ENCODE measurements at regions not wholly inside any gene's neighbourhood (a gene's known extent, or its start where the extent isn't known, plus 50 kb on each side); places are given as distances from the start of the nearest gene placed in this dataset.

DNA sequence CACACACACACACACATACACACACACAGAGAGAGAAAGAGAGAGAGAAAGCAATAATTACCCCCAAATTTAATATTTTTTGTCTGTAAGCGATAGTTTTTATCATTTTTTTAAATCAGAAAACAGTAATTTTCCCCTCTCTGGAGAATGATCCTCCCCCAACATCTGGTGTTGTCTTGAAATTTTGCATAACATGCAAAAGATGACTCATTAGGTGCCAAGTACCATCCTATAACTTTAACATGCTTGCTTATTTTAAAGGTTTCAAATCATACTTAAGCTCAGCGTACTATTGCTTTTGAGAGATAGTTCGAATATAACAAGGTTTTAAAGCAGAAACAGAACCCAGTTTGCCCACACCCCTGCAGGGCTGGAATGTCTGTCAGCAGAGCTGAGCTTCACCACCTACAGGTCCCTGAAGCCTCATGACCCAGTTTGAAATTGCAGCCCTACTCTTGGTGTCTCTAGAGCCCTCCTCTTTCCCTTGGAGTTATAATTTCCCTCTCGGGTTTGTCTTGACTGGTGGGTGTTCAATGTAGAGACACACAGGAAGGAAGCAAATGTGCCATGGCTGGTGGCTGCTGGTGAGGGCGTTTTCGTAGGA is 175.0 kb upstream of the HS3ST1 start:
- DNase-seq (ENCODE audit: low spot score in 2 of 2) = no peak
- Histone ChIP-seq H3K36me3 (no peaks in the 10 kb centered on the region), H3K4me1 (no peaks in the 10 kb centered on the region), H3K9me3 (no peaks in the 10 kb centered on the region), H3K4me3 (no peak overlapping the region), H3K27ac (no peak overlapping the region), H3K27me3 (no peaks in the 10 kb centered on the region)
- intact Hi-C loops (cut with DNase I; ENCODE audit: low total_unique reads) = loop anchor here (5.0 kb wide), 1 partner anchor 954 kb away; no protein-coding TSS in a partner anchor
- TF ChIP-seq POLR2AphosphoS5 (IDR thresholded peaks at IDR 0.05) = no peak

- no peaks in the 10 kb centered on the region for H3K36me3 ChIP-seq
- no peaks in the 10 kb centered on the region for H3K4me1 ChIP-seq
- TF ChIP-seq POLR2AphosphoS5 (IDR thresholded peaks at IDR 0.05) = no peak
- TF ChIP-seq CTCF (IDR thresholded peaks at IDR 0.05) = no peak
- no peak for TF ChIP-seq POLR2A (IDR thresholded peaks at IDR 0.05)
- H3K4me3 ChIP-seq = no peak overlapping the region
- H3K27me3 ChIP-seq = no peaks in the 10 kb centered on the region
- H3K9me3 ChIP-seq = no peaks in the 10 kb centered on the region
- no peak for DNase-seq (ENCODE audit: low spot score in 2 of 2)
- no peak overlapping the region for H3K27ac ChIP-seq
- intact Hi-C loops (cut with DNase I; ENCODE audit: low total_unique reads) = loop anchor here (5.0 kb wide), 1 partner anchor 955 kb away; no protein-coding TSS in a partner anchor
Measured at GRCh38 chr4:11602606-11603340, 174.1 kb upstream of the HS3ST1 start.

DNA sequence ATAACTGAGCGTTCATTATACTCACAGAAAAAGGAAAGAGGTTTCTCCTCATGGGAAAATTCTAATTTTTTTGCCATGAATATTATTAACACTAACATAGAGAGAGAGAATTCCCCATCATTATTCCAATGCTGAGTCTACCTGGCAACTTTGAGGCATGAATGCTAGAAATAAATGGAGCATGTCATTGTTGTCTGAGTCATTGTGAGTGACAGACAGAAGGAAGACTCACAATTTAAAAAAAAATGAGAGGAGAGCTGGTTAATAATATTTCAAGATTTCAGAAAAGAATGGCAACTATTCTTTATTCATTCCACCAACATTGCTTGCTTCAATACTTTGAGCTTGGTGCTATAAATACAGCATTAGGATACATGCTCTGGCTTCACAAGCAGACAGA is 170.4 kb upstream of the HS3ST1 start:
- no peak for DNase-seq (ENCODE audit: low spot score in 2 of 2)
- TF ChIP-seq POLR2AphosphoS5 (IDR thresholded peaks at IDR 0.05) (no peak), POLR2A (IDR thresholded peaks at IDR 0.05) (no peak), CTCF (IDR thresholded peaks at IDR 0.05) (no peak)
- Histone ChIP-seq H3K27me3 (no peaks in the 10 kb centered on the region), H3K36me3 (no peaks in the 10 kb centered on the region), H3K4me3 (no peak overlapping the region), H3K4me1 (no peaks in the 10 kb centered on the region), H3K27ac (no peak overlapping the region), H3K9me3 (no peaks in the 10 kb centered on the region)
- intact Hi-C loops (cut with DNase I; ENCODE audit: low total_unique reads) = no loop called here

- no peaks in the 10 kb centered on the region for H3K27me3 ChIP-seq
- intact Hi-C loops (cut with DNase I; ENCODE audit: low total_unique reads) = no loop called here
- TF ChIP-seq CTCF (IDR thresholded peaks at IDR 0.05) = no peak
- no peak for TF ChIP-seq POLR2A (IDR thresholded peaks at IDR 0.05)
- TF ChIP-seq POLR2AphosphoS5 (IDR thresholded peaks at IDR 0.05) = no peak
- H3K27ac ChIP-seq = no peak overlapping the region
- H3K36me3 ChIP-seq = no peaks in the 10 kb centered on the region
- H3K4me1 ChIP-seq = no peaks in the 10 kb centered on the region
- no peak for DNase-seq (ENCODE audit: low spot score in 2 of 2)
- no peak overlapping the region for H3K4me3 ChIP-seq
- no peaks in the 10 kb centered on the region for H3K9me3 ChIP-seq
Measured at GRCh38 chr4:11598591-11598990, 169.9 kb upstream of the HS3ST1 start.

- DNase-seq (ENCODE audit: low spot score in 2 of 2) = no peak
- H3K4me3 ChIP-seq = no peak overlapping the region
- no peaks in the 10 kb centered on the region for H3K27me3 ChIP-seq
- no peaks in the 10 kb centered on the region for H3K4me1 ChIP-seq
- no peaks in the 10 kb centered on the region for H3K9me3 ChIP-seq
- TF ChIP-seq CTCF (IDR thresholded peaks at IDR 0.05) (no peak), POLR2AphosphoS5 (IDR thresholded peaks at IDR 0.05) (no peak), POLR2A (IDR thresholded peaks at IDR 0.05) (no peak)
- intact Hi-C loops (cut with DNase I; ENCODE audit: low total_unique reads) = no loop called here
- H3K27ac ChIP-seq = no peak overlapping the region
- H3K36me3 ChIP-seq = no peaks in the 10 kb centered on the region
Measured at GRCh38 chr4:11597506-11597905, 168.8 kb upstream of the HS3ST1 start.
